ENCODE measurements at regions not wholly inside any gene's neighbourhood (a gene's known extent, or its start where the extent isn't known, plus 50 kb on each side); places are given as distances from the start of the nearest gene placed in this dataset.

DNA sequence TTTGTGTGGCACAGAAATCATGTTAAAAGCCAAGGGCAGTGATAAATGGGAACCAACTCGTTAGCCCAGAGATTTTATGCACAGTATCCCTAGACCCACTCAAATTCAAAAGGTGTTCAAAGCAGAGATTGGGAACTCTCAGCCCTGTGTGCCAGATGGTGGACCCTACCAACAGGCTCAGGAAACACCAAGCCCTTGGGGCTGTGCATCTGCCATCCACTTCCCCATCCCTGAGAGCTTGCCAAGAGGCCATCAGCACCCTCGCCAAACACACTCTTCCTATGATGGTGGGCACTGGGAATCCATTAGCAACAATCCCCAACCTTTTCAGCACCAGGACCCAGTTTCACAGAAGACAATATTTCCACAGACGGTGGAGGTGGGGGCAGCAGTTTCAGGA, 194.2 kb upstream of the NFIA start:
- intact Hi-C loops (cut with micrococcal nuclease; ENCODE audit: unreplicated experiment), result no loop called here
- H3K9me3 ChIP-seq (ENCODE audit: low read depth, low read length, poor library complexity, severe bottlenecking), result no peaks in the 10 kb centered on the region
- TF ChIP-seq, protein P1, sequence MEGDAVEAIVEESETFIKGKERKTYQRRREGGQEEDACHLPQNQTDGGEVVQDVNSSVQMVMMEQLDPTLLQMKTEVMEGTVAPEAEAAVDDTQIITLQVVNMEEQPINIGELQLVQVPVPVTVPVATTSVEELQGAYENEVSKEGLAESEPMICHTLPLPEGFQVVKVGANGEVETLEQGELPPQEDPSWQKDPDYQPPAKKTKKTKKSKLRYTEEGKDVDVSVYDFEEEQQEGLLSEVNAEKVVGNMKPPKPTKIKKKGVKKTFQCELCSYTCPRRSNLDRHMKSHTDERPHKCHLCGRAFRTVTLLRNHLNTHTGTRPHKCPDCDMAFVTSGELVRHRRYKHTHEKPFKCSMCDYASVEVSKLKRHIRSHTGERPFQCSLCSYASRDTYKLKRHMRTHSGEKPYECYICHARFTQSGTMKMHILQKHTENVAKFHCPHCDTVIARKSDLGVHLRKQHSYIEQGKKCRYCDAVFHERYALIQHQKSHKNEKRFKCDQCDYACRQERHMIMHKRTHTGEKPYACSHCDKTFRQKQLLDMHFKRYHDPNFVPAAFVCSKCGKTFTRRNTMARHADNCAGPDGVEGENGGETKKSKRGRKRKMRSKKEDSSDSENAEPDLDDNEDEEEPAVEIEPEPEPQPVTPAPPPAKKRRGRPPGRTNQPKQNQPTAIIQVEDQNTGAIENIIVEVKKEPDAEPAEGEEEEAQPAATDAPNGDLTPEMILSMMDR (conservative IDR thresholded peaks at IDR 0.05; ENCODE audit: low read depth, low read length), result no peak
- TF ChIP-seq EZH2 (IDR thresholded peaks at IDR 0.05; ENCODE audit: borderline replicate concordance, low read depth, low read length, poor library complexity, severe bottlenecking), result no peak
- no peaks in the 10 kb centered on the region for H3K4me1 ChIP-seq (ENCODE audit: insufficient read depth, low read length, poor library complexity, severe bottlenecking)
- H3K4me3 ChIP-seq (ENCODE audit: low read depth, low read length, poor library complexity, severe bottlenecking), result no peak overlapping the region
- no peak for DNase-seq (ENCODE audit: low spot score)
- no TSS peak for BruUV-seq (replicated peaks)
- peaks cover 22% of the 10 kb centered on the region for H3K27me3 ChIP-seq (replicated peaks; ENCODE audit: insufficient read depth, low read depth, low read length, poor library complexity)
- no peak overlapping the region for H3K27ac ChIP-seq (ENCODE audit: low read depth, low read length, poor library complexity, severe bottlenecking)
- CTCF ChIA-PET, result no interaction called here
- no peaks in the 10 kb centered on the region for H3K36me3 ChIP-seq (ENCODE audit: insufficient read depth, low read length, poor library complexity, severe bottlenecking)
- POLR2A ChIA-PET (ENCODE audit: low non-redundant PET), result no interaction called here

DNA sequence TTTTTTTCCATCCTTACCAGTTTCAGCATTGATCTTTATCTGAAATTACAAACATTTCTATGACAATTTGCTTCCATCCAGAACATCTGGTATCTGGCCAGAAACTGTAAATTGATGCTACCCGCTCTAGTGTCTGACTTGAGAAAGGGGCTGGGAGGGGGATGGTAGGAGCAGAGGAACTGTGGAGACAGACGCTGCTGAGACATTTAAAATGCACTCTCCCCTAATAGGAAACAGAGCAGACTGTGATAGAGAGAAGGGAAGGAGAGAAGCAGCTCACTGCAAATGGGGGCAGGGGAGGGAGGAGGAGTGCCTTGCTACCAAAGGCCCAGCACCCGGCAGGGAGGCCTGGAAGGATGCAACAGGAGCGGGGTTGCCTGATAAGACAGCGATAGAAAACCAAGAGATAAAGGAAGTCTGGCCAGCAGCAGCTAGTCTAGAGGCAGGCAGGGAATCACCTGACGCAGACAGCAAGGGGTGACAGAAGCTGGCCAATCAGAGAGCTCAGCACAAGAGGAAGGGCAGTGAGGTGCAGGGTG, 195.5 kb upstream of the NFIA start:
- Histone ChIP-seq H3K27ac (ENCODE audit: low read depth, low read length, poor library complexity, severe bottlenecking) (no peak overlapping the region), H3K36me3 (ENCODE audit: insufficient read depth, low read length, poor library complexity, severe bottlenecking) (no peaks in the 10 kb centered on the region), H3K4me1 (ENCODE audit: insufficient read depth, low read length, poor library complexity, severe bottlenecking) (no peaks in the 10 kb centered on the region), H3K27me3 (replicated peaks; ENCODE audit: insufficient read depth, low read depth, low read length, poor library complexity) (peaks cover 22% of the 10 kb centered on the region), H3K9me3 (ENCODE audit: low read depth, low read length, poor library complexity, severe bottlenecking) (no peaks in the 10 kb centered on the region), H3K4me3 (ENCODE audit: low read depth, low read length, poor library complexity, severe bottlenecking) (no peak overlapping the region)
- CTCF ChIA-PET, result no interaction called here
- BruUV-seq (replicated peaks), result no TSS peak
- intact Hi-C loops (cut with micrococcal nuclease; ENCODE audit: unreplicated experiment), result no loop called here
- POLR2A ChIA-PET (ENCODE audit: low non-redundant PET), result no interaction called here
- DNase-seq (ENCODE audit: low spot score), result peak; percentile 7
- TF ChIP-seq, protein P1 (conservative IDR thresholded peaks at IDR 0.05; ENCODE audit: low read depth, low read length), result no peak
- no peak for TF ChIP-seq EZH2 (IDR thresholded peaks at IDR 0.05; ENCODE audit: borderline replicate concordance, low read depth, low read length, poor library complexity, severe bottlenecking)

DNA sequence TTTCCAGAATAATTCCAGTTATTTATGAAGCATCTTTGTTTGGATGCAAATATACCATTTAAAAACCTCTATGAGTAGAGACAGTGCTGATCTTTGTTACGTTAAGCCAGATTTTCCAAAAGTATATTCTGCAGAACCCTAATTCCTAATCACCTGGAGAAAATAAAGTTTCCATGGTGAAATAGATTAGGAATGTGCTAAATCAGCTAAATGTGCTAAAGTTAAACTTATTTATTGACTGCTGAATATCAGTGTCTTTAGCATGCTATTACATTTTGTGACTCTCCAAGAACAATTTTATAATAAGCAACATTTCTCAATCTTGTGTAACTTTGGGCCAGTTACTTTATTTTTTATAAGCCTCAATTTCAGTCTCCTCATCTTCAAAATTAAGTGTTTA, 196.3 kb upstream of the NFIA start:
- POLR2A ChIA-PET (ENCODE audit: low non-redundant PET), result no interaction called here
- Histone ChIP-seq H3K27ac (ENCODE audit: low read depth, low read length, poor library complexity, severe bottlenecking) (no peak overlapping the region), H3K4me1 (ENCODE audit: insufficient read depth, low read length, poor library complexity, severe bottlenecking) (no peaks in the 10 kb centered on the region), H3K9me3 (ENCODE audit: low read depth, low read length, poor library complexity, severe bottlenecking) (no peaks in the 10 kb centered on the region), H3K4me3 (ENCODE audit: low read depth, low read length, poor library complexity, severe bottlenecking) (no peak overlapping the region), H3K36me3 (ENCODE audit: insufficient read depth, low read length, poor library complexity, severe bottlenecking) (no peaks in the 10 kb centered on the region), H3K27me3 (replicated peaks; ENCODE audit: insufficient read depth, low read depth, low read length, poor library complexity) (peaks cover 22% of the 10 kb centered on the region)
- CTCF ChIA-PET, result no interaction called here
- no peak for DNase-seq (ENCODE audit: low spot score)
- TF ChIP-seq, protein P1 (conservative IDR thresholded peaks at IDR 0.05; ENCODE audit: low read depth, low read length), result no peak
- TF ChIP-seq EZH2 (IDR thresholded peaks at IDR 0.05; ENCODE audit: borderline replicate concordance, low read depth, low read length, poor library complexity, severe bottlenecking), result no peak
- no TSS peak for BruUV-seq (replicated peaks)
- intact Hi-C loops (cut with micrococcal nuclease; ENCODE audit: unreplicated experiment), result no loop called here

All from A673 (cell line).